Retinal pigment epithelial cell (primary cell): ENCODE measurements at regions not wholly inside any gene's neighbourhood (a gene's known extent, or its start where the extent isn't known, plus 50 kb on each side); places are given as distances from the start of the nearest gene placed in this dataset.
"Not testable (repeated sequence)": the region's sequence is repeated elsewhere in the genome, so short reads cannot be mapped to it uniquely, and the experiment has no call there.

Experiments
- DNase-seq: peaks from one replicate; pipeline ENCODE4 v3.0.0-alpha.2; 2010; ENCODE audit warnings: low read depth
- H3K4me3 ChIP-seq: 2 replicates; pipeline ENCODE4 v1.5.1; 2011; ENCODE audit warnings: mild to moderate bottlenecking, low read length, control low read depth, moderate library complexity
- CTCF ChIP-seq: conservative IDR thresholded peaks from 2 replicates; pipeline ENCODE4 v1.5.1; 2011; ENCODE audit warnings: low read depth, low read length, control low read depth, inconsistent platforms

- H3K4me3 ChIP-seq: no peak overlapping the region
- DNase-seq: no peak
- no peak for TF ChIP-seq CTCF
Measured at GRCh38 chr7:85376589-85376988, 189.7 kb upstream of the SEMA3D start.

GRCh38 chr7:85356916-85357315, 170.1 kb upstream of the SEMA3D start:
- TF ChIP-seq CTCF: no peak
- DNase-seq: no peak

GRCh38 chr7:85343484-85343883, 156.6 kb upstream of the SEMA3D start:
- no peak for TF ChIP-seq CTCF

More at GRCh38 chr7:85356916-85357315, 170.1 kb upstream of the SEMA3D start:
- no peak overlapping the region for H3K4me3 ChIP-seq

GRCh38 chr7:85342781-85343180, 155.9 kb upstream of the SEMA3D start:
- H3K4me3 ChIP-seq: no peak overlapping the region
- TF ChIP-seq CTCF: no peak
- no peak for DNase-seq

More at GRCh38 chr7:85343484-85343883, 156.6 kb upstream of the SEMA3D start:
- no peak overlapping the region for H3K4me3 ChIP-seq
- DNase-seq: no peak

- no peak overlapping the region for H3K4me3 ChIP-seq
- DNase-seq: no peak
- TF ChIP-seq CTCF: no peak
Measured at GRCh38 chr7:85341973-85342372, 155.1 kb upstream of the SEMA3D start.

- no peak for TF ChIP-seq CTCF
- no peak overlapping the region for H3K4me3 ChIP-seq
- no peak for DNase-seq
Measured at GRCh38 chr7:85341121-85341520, 154.3 kb upstream of the SEMA3D start.

- DNase-seq: no peak
- H3K4me3 ChIP-seq: no peak overlapping the region
- no peak for TF ChIP-seq CTCF
Measured at GRCh38 chr7:85336086-85336485, 149.2 kb upstream of the SEMA3D start.

GRCh38 chr7:85335113-85335512, 148.3 kb upstream of the SEMA3D start:
- not testable (repeated sequence) for DNase-seq, H3K4me3 ChIP-seq
